ENCODE measurements at regions not wholly inside any gene's neighbourhood (a gene's known extent, or its start where the extent isn't known, plus 50 kb on each side); places are given as distances from the start of the nearest gene placed in this dataset.

- TF ChIP-seq POU6F1 (CRISPR knock-in tag; IDR thresholded peaks at IDR 0.05; ENCODE audit: borderline replicate concordance, low read depth) (no peak), CREB5 (CRISPR knock-in tag; IDR thresholded peaks at IDR 0.05; ENCODE audit: low read depth) (no peak), ZFP3 (CRISPR knock-in tag; IDR thresholded peaks at IDR 0.05) (no peak), GLIS3 (CRISPR knock-in tag; IDR thresholded peaks at IDR 0.05) (no peak)
Measured at GRCh38 chr2:126996378-126996699, 97.6 kb downstream of the TEX51 start (continued).

All from SK-N-SH treated with all-trans-retinoic acid at 6 μM for 48 hours (cell line).